IMR-90 (cell line): ENCODE measurements at regions not wholly inside any gene's neighbourhood (a gene's known extent, or its start where the extent isn't known, plus 50 kb on each side); places are given as distances from the start of the nearest gene placed in this dataset.

Experiments
- ATAC-seq: fragments of 200-7000 bp; cut with Tn5 transposase; 2 replicates; pipeline ENCODE4 v1.9.1; 2020; ENCODE audit warnings: low read depth, mild to moderate bottlenecking, moderate library complexity
- BruUV-seq: library from RNA; stranded (reverse); fragments of 400-500 nt; replicated peaks from 2 replicates; lab custom pipeline; 2021; lab: Mats Ljungman, UMichigan
- CTCF ChIA-PET: fragments of 300-600 bp; formaldehyde crosslinking; extraction: SDS; loops from one replicate; lab custom pipeline; 2021; ENCODE audit warnings: antibody characterized with exemption; lab: Yijun Ruan, JAX
- POLR2A ChIA-PET: fragments of 300-600 bp; sonication (Branson Sonifier 250); formaldehyde crosslinking; loops from one replicate; lab custom pipeline; 2022; ENCODE audit warnings: antibody characterized with exemption; ENCODE audit not compliant: unreplicated experiment; lab: Charles Lee
- DNase-seq: peaks from one replicate; pipeline ENCODE4 v3.0.0; 2013
- H2AFZ ChIP-seq: replicated peaks from 2 replicates; pipeline ENCODE3; 2013; ENCODE audit warnings: low read length, mild to moderate bottlenecking; ENCODE audit not compliant: poor library complexity
- H2AK5ac ChIP-seq: 2 replicates; pipeline ENCODE4 v1.6.1; 2013; ENCODE audit warnings: low read depth, low read length, inconsistent platforms
- H2AK9ac ChIP-seq: replicated peaks from 2 replicates; pipeline ENCODE3; 2013; ENCODE audit warnings: mild to moderate bottlenecking, low read depth, low read length, moderate library complexity; ENCODE audit not compliant: poor library complexity
- H2BK120ac ChIP-seq: 2 replicates; pipeline ENCODE4 v1.6.1; 2013; ENCODE audit warnings: low read depth, low read length, inconsistent platforms
- H2BK15ac ChIP-seq: 3 replicates; pipeline ENCODE4 v1.6.1; 2013; ENCODE audit warnings: low read depth, low read length, inconsistent platforms
- H2BK20ac ChIP-seq: 2 replicates; pipeline ENCODE4 v1.6.1; 2013; ENCODE audit warnings: low read depth, mild to moderate bottlenecking, inconsistent platforms, low read length, moderate library complexity
- H2BK5ac ChIP-seq: 2 replicates; pipeline ENCODE4 v1.6.1; 2013; ENCODE audit warnings: mild to moderate bottlenecking, low read depth, low read length, inconsistent platforms; ENCODE audit not compliant: poor library complexity, severe bottlenecking
- H3K14ac ChIP-seq: replicated peaks from 2 replicates; pipeline ENCODE4 v1.6.1; 2013; ENCODE audit warnings: low read depth, low read length, inconsistent platforms
- H3K18ac ChIP-seq: 2 replicates; pipeline ENCODE4 v1.6.1; 2013; ENCODE audit warnings: low read depth, low read length, control low read depth
- H3K23ac ChIP-seq: 2 replicates; pipeline ENCODE4 v1.6.1; 2013; ENCODE audit warnings: low read depth, low read length, inconsistent platforms
- H3K27ac ChIP-seq: 2 replicates; pipeline ENCODE4 v1.5.1; 2013; ENCODE audit warnings: mild to moderate bottlenecking, control low read depth, low read length; ENCODE audit not compliant: insufficient read depth
- H3K27me3 ChIP-seq: 2 replicates; pipeline ENCODE4 v1.6.1; 2013; ENCODE audit warnings: low read length; ENCODE audit not compliant: control insufficient read depth, insufficient read depth
- H3K36me3 ChIP-seq: 2 replicates; pipeline ENCODE4 v1.6.1; 2013; ENCODE audit warnings: low read length, mixed read lengths; ENCODE audit not compliant: control insufficient read depth, insufficient read depth
- H3K4ac ChIP-seq: 2 replicates; pipeline ENCODE4 v1.6.1; 2013; ENCODE audit warnings: low read depth, low read length, inconsistent platforms
- H3K4me1 ChIP-seq: 2 replicates; pipeline ENCODE4 v1.6.1; 2013; ENCODE audit warnings: low read length, mixed read lengths; ENCODE audit not compliant: control insufficient read depth, insufficient read depth
- H3K4me2 ChIP-seq: 2 replicates; pipeline ENCODE4 v1.6.1; 2013; ENCODE audit warnings: low read depth, mild to moderate bottlenecking, control low read depth, low read length, moderate library complexity
- H3K4me3 ChIP-seq: 2 replicates; pipeline ENCODE4 v1.5.1; 2013; ENCODE audit warnings: low read depth, mild to moderate bottlenecking, control low read depth, low read length, moderate library complexity; ENCODE audit not compliant: insufficient read depth
- H3K56ac ChIP-seq: 2 replicates; pipeline ENCODE4 v1.6.1; 2013; ENCODE audit warnings: low read length, inconsistent platforms; ENCODE audit not compliant: insufficient read depth; ENCODE audit errors: extremely low read depth
- H3K79me1 ChIP-seq, 2 experiments: 2 replicates each; pipeline ENCODE4 v1.6.1; 2013; ENCODE audit warnings: low read length in 2 of 2, inconsistent platforms in 1 of 2, low read depth in 1 of 2
- H3K9ac ChIP-seq: 2 replicates; pipeline ENCODE4 v1.6.1; 2013; ENCODE audit warnings: low read depth, low read length, control low read depth
- H3K9me1 ChIP-seq: 2 replicates; pipeline ENCODE4 v1.6.1; 2013; ENCODE audit warnings: low read length, inconsistent platforms; ENCODE audit not compliant: insufficient read depth
- H3K9me3 ChIP-seq: 2 replicates; pipeline ENCODE4 v1.6.1; 2013; ENCODE audit warnings: low read length; ENCODE audit not compliant: control insufficient read depth, insufficient read depth
- H4K20me1 ChIP-seq: 2 replicates; pipeline ENCODE4 v1.6.1; 2013; ENCODE audit warnings: low read length, inconsistent platforms; ENCODE audit not compliant: insufficient read depth
- H4K5ac ChIP-seq: 2 replicates; pipeline ENCODE4 v1.6.1; 2013; ENCODE audit warnings: mild to moderate bottlenecking, low read depth, low read length, control low read depth
- H4K8ac ChIP-seq, 2 experiments: 2 replicates each; pipeline ENCODE4 v1.6.1; 2013; ENCODE audit warnings: low read depth in 2 of 2, low read length in 2 of 2, control low read depth in 1 of 2, inconsistent platforms in 1 of 2
- H4K91ac ChIP-seq: 2 replicates; pipeline ENCODE4 v1.6.1; 2013; ENCODE audit warnings: low read depth, low read length, inconsistent platforms; ENCODE audit not compliant: insufficient read depth
- MXI1 ChIP-seq: IDR thresholded peaks from 2 replicates; pipeline ENCODE4 v1.6.1; 2012; ENCODE audit warnings: low read depth, mild to moderate bottlenecking, low read length, moderate library complexity, borderline replicate concordance
- NFE2L2 ChIP-seq: fragments of 150-350 bp; IDR thresholded peaks from 2 replicates; pipeline ENCODE4 v1.6.1; 2016; ENCODE audit warnings: low read depth, mild to moderate bottlenecking, low read length
- POLR2A ChIP-seq: IDR thresholded peaks from 2 replicates; pipeline ENCODE4 v1.6.1; 2012; ENCODE audit warnings: mild to moderate bottlenecking, low read depth, low read length
- WGBS, 2 experiments: methylation state at CpG; one replicate each; pipeline versions ENCODE4 v1.1.5 to v1.1.7; 2013; ENCODE audit warnings: missing lambda C conversion rate in 2 of 2; ENCODE audit not compliant: insufficient read length in 1 of 2; ENCODE audit errors: extremely low coverage in 2 of 2; 5-methylcytosine and 5-hydroxymethylcytosine counted together
- dilution Hi-C: fragments of 300-500 bp; cut with HindIII; formaldehyde crosslinking; loops from one replicate; pipeline ENCODE4 v1.14.3; 2018; ENCODE audit warnings: low sequenced_read_pairs; ENCODE audit not compliant: unreplicated experiment
- in situ Hi-C: fragments of 300-500 bp; cut with MboI; formaldehyde crosslinking; loops from 3 replicates; pipeline ENCODE4 v1.14.3; 2019; ENCODE audit warnings: low sequenced_read_pairs, inconsistent platforms, mixed read lengths
- intact Hi-C: fragments of 100-400 bp; cut with micrococcal nuclease; formaldehyde crosslinking; loops from 2 replicates; pipeline ENCODE4 v1.10.0; 2022

- no peaks in the 10 kb centered on the region for H3K9me1 ChIP-seq
- no peak overlapping the region for H2BK15ac ChIP-seq
- intact Hi-C loops, result no loop called here
- no peaks in the 10 kb centered on the region for H3K79me1 ChIP-seq
- no peak overlapping the region for H3K56ac ChIP-seq
- no peak overlapping the region for H2AFZ ChIP-seq
- ChIA-PET CTCF (no interaction called here), POLR2A (no interaction called here)
- H3K18ac ChIP-seq, result no peak overlapping the region
- H2AK5ac ChIP-seq, result no peak overlapping the region
- no peak overlapping the region for H2BK5ac ChIP-seq
- peaks cover 20% of the 10 kb centered on the region for H3K9me3 ChIP-seq
- H4K8ac ChIP-seq, result no peak overlapping the region
- H4K20me1 ChIP-seq, result no peaks in the 10 kb centered on the region
- H3K27ac ChIP-seq, result no peak overlapping the region
- no peak overlapping the region for H3K4ac ChIP-seq
- no peaks in the 10 kb centered on the region for H3K4me1 ChIP-seq
- no peak overlapping the region for H3K9ac ChIP-seq
- no TSS peak for BruUV-seq
- H4K91ac ChIP-seq, result no peak overlapping the region
- H3K4me2 ChIP-seq, result no peak overlapping the region
- no peak overlapping the region for H2BK120ac ChIP-seq
- ATAC-seq, result no peak
- WGBS, 2 experiments, result no CpG with 5 or more reads among the region's 2 CpGs
- H3K14ac ChIP-seq, result no peak overlapping the region
- no peak overlapping the region for H2BK20ac ChIP-seq
- in situ Hi-C loops, result no loop called here
- no peaks in the 10 kb centered on the region for H3K27me3 ChIP-seq
- dilution Hi-C loops, result no loop called here
- H2AK9ac ChIP-seq, result no peak overlapping the region
- no peak for DNase-seq
- no peak overlapping the region for H4K5ac ChIP-seq
- no peak overlapping the region for H3K23ac ChIP-seq
- TF ChIP-seq POLR2A, result no peak
- no peak for TF ChIP-seq NFE2L2
- no peak for TF ChIP-seq MXI1
- no peak overlapping the region for H3K4me3 ChIP-seq
- no peaks in the 10 kb centered on the region for H3K36me3 ChIP-seq
Measured at GRCh38 chr10:121356183-121356582, 242.1 kb downstream of the FGFR2 start.
